Gastrocnemius medialis (tissue), 4 donors: ENCODE measurements at regions not wholly inside any gene's neighbourhood (a gene's known extent, or its start where the extent isn't known, plus 50 kb on each side); places are given as distances from the start of the nearest gene placed in this dataset.

Experiments
- ATAC-seq, 2 donors: fragments of 150-250 bp; one replicate each; pipeline ENCODE4 v1.9.1; 2016
- DNase-seq, 2 donors: peaks; one replicate each; pipeline ENCODE4 v3.0.0-alpha.2; 2019
- H3K27ac ChIP-seq, 4 donors: fragments of 200-600 bp; sonication (generic); 1 replicate in 1 of 4; 2 replicates in 3 of 4; pipeline ENCODE4 v1.5.1; 2016 to 2018; ENCODE audit warnings: mild to moderate bottlenecking in 2 of 4, moderate library complexity in 1 of 4
- H3K27me3 ChIP-seq, 3 donors: fragments of 200-600 bp; sonication (generic) in 2 of 3; 1 replicate in 1 of 3; 2 replicates in 2 of 3; pipeline versions ENCODE4 v1.5.1 to v1.6.0; 2016 to 2019; ENCODE audit warnings: mild to moderate bottlenecking in 1 of 3, moderate library complexity in 1 of 3
- H3K36me3 ChIP-seq, 2 donors: fragments of 200-600 bp; sonication (generic) in 1 of 2; one replicate each; pipeline ENCODE4 v1.5.1; 2017 to 2018
- H3K4me1 ChIP-seq, 2 donors: fragments of 200-600 bp; sonication (generic) in 1 of 2; one replicate each; pipeline ENCODE4 v1.5.1; 2016 to 2017; ENCODE audit warnings: mild to moderate bottlenecking in 2 of 2
- H3K4me3 ChIP-seq, 4 donors: fragments of 200-600 bp; sonication (generic) in 3 of 4; 1 replicate in 1 of 4; 2 replicates in 3 of 4; pipeline ENCODE4 v1.5.1; 2016 to 2019; ENCODE audit warnings: mild to moderate bottlenecking in 2 of 4
- H3K9me3 ChIP-seq, 3 donors: fragments of 200-600 bp; sonication (generic) in 2 of 3; 1 replicate in 1 of 3; 2 replicates in 2 of 3; pipeline ENCODE4 v1.5.1; 2016 to 2019
- CTCF ChIP-seq, 5 experiments: fragments of 450-650 bp in 3 of 5; fragments of 200-600 bp in 2 of 5; sonication (generic) in 2 of 5; IDR thresholded peaks in 4 of 5; conservative IDR thresholded peaks in 1 of 5; 1 replicate in 4 of 5; 2 replicates in 1 of 5; pipeline ENCODE4 v1.5.1; 2016 to 2019; ENCODE audit warnings: antibody characterized with exemption in 5 of 5, mild to moderate bottlenecking in 3 of 5, moderate library complexity in 3 of 5
- POLR2A ChIP-seq, 2 donors: fragments of 450-650 bp; IDR thresholded peaks; one replicate each; pipeline ENCODE4 v1.6.1; 2017; ENCODE audit warnings: antibody characterized with exemption in 2 of 2, mild to moderate bottlenecking in 2 of 2, moderate library complexity in 2 of 2
- in situ Hi-C, 4 donors: fragments of 200-750 bp; cut with MboI; loops; one replicate each; pipeline versions ENCODE4 v1.15.0 to v1.8.0; 2017; ENCODE audit warnings: low sequenced_read_pairs in 4 of 4
- intact Hi-C: fragments of 100-400 bp; cut with DNase I; formaldehyde crosslinking; loops from one replicate; pipeline ENCODE4 v1.15.1; 2023; ENCODE audit warnings: low total_unique reads

GRCh38 chr21:27130154-27130553 lies 163.3 kb upstream of the ADAMTS5 start:
- no peak for DNase-seq
- Histone ChIP-seq H3K27ac (no peak overlapping the region), H3K4me1 (no peaks in the 10 kb centered on the region), H3K9me3 (no peaks in the 10 kb centered on the region), H3K4me3 (no peak overlapping the region), H3K27me3 (no peaks in the 10 kb centered on the region), H3K36me3 (no peaks in the 10 kb centered on the region)
- intact Hi-C loops (no loop called here), in situ Hi-C loops (no loop called here)
- TF ChIP-seq POLR2A (IDR thresholded peaks at IDR 0.05) (no peak), CTCF (IDR thresholded peaks at IDR 0.05 in 4 of 5, conservative IDR thresholded peaks at IDR 0.05 in 1 of 5) (no peak)
- ATAC-seq = no peak

GRCh38 chr21:27129694-27130093 lies 162.8 kb upstream of the ADAMTS5 start:
- intact Hi-C loops (no loop called here), in situ Hi-C loops (no loop called here)
- H3K4me3 ChIP-seq = no peak overlapping the region

GRCh38 chr21:27129215-27129614 lies 162.3 kb upstream of the ADAMTS5 start:
- intact Hi-C loops (no loop called here), in situ Hi-C loops (no loop called here)
- Histone ChIP-seq H3K9me3 (no peaks in the 10 kb centered on the region), H3K27ac (no peak overlapping the region), H3K4me1 (no peaks in the 10 kb centered on the region), H3K27me3 (no peaks in the 10 kb centered on the region), H3K36me3 (no peaks in the 10 kb centered on the region), H3K4me3 (no peak overlapping the region)
- TF ChIP-seq POLR2A (IDR thresholded peaks at IDR 0.05) (no peak), CTCF (IDR thresholded peaks at IDR 0.05 in 4 of 5, conservative IDR thresholded peaks at IDR 0.05 in 1 of 5) (no peak)
- no peak for DNase-seq
- no peak for ATAC-seq

More at GRCh38 chr21:27129694-27130093, 162.8 kb upstream of the ADAMTS5 start:
- Histone ChIP-seq H3K4me1 (no peaks in the 10 kb centered on the region), H3K36me3 (no peaks in the 10 kb centered on the region), H3K27ac (no peak overlapping the region), H3K9me3 (no peaks in the 10 kb centered on the region), H3K27me3 (no peaks in the 10 kb centered on the region)
- ATAC-seq (peak; percentile 55 to 60), DNase-seq (no peak)
- TF ChIP-seq CTCF (IDR thresholded peaks at IDR 0.05 in 4 of 5, conservative IDR thresholded peaks at IDR 0.05 in 1 of 5) = no peak
- TF ChIP-seq POLR2A (IDR thresholded peaks at IDR 0.05) = no peak

GRCh38 chr21:27126140-27126539 lies 159.3 kb upstream of the ADAMTS5 start:
- Histone ChIP-seq H3K36me3 (no peaks in the 10 kb centered on the region), H3K27me3 (no peaks in the 10 kb centered on the region), H3K27ac (no peak overlapping the region), H3K4me3 (no peak overlapping the region), H3K4me1 (no peaks in the 10 kb centered on the region), H3K9me3 (no peaks in the 10 kb centered on the region)
- in situ Hi-C loops (no loop called here), intact Hi-C loops (no loop called here)
- no peak for TF ChIP-seq POLR2A (IDR thresholded peaks at IDR 0.05)
- TF ChIP-seq CTCF (IDR thresholded peaks at IDR 0.05 in 4 of 5, conservative IDR thresholded peaks at IDR 0.05 in 1 of 5) = no peak
- ATAC-seq (no peak), DNase-seq (no peak)

GRCh38 chr21:27122686-27123085 lies 155.8 kb upstream of the ADAMTS5 start:
- no peak for TF ChIP-seq POLR2A (IDR thresholded peaks at IDR 0.05)
- TF ChIP-seq CTCF (IDR thresholded peaks at IDR 0.05 in 4 of 5, conservative IDR thresholded peaks at IDR 0.05 in 1 of 5) = no peak
- Histone ChIP-seq H3K27me3 (no peaks in the 10 kb centered on the region), H3K4me3 (no peak overlapping the region), H3K36me3 (no peaks in the 10 kb centered on the region), H3K27ac (no peak overlapping the region), H3K4me1 (no peaks in the 10 kb centered on the region), H3K9me3 (peaks cover 0 to 2% (median 0%) of the 10 kb centered on the region in 3 donors)
- in situ Hi-C loops (no loop called here), intact Hi-C loops (no loop called here)
- DNase-seq (no peak), ATAC-seq (no peak)
